Astrocyte of the spinal cord (primary cell): ENCODE measurements at regions not wholly inside any gene's neighbourhood (a gene's known extent, or its start where the extent isn't known, plus 50 kb on each side); places are given as distances from the start of the nearest gene placed in this dataset.

Experiments used
- DNase-seq: peaks from one replicate; pipeline ENCODE4 v3.0.0; 2011; ENCODE audit warnings: low read depth, low spot score
- H3K4me3 ChIP-seq: 2 replicates; pipeline ENCODE4 v1.5.1; 2011; ENCODE audit warnings: low read depth, mild to moderate bottlenecking, low read length, moderate library complexity
- in situ Hi-C: cut with HindIII; loops from 2 replicates; pipeline ENCODE4 v1.10.0; 2017; ENCODE audit warnings: low sequenced_read_pairs
- TF ChIP-seq, protein P1 (sequence below): IDR thresholded peaks from 2 replicates; pipeline ENCODE4 v1.5.1; 2012; ENCODE audit warnings: low read depth, mild to moderate bottlenecking, low read length, inconsistent platforms

DNA sequence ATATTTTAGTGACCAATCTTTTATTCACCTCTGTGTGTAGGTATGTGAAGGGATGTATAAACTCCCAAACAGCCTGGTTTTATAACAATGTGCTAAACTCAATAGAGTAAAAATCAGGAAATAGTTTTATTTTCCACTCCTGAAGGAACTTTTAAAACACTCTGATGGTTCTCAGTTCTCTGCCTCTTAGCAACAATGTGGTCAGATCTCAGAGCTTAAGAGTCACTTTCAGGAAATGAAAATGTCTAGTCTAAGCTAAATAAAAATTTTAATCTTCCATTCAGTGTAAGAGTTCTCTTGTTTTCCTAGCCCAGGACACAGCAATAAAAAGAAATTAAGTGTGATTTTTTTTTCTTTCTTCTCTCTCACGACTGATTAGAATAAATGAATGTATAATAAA is 718.0 kb downstream of the C12orf50 start:
- in situ Hi-C loops, result no loop called here
- H3K4me3 ChIP-seq, result no peak overlapping the region

DNA sequence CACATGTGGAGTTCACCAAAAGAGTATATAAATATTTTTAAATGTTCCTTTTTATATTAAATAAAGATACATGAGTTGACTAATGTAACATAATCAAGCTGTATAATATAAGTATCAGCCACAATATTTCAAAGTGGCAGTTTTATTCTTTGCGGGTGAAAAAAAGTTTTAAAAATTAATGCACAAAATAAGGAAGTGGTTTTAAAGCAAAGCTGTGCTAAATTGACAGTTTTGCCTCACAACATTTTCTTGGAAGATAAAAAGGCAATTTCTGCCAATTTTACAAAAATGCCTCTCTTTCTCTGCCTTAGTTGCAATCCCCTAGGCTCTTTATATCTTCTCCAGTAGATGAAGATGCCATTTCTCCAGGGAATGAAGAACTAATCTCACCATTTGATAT is 719.1 kb downstream of the C12orf50 start:
- TF ChIP-seq, protein P1, sequence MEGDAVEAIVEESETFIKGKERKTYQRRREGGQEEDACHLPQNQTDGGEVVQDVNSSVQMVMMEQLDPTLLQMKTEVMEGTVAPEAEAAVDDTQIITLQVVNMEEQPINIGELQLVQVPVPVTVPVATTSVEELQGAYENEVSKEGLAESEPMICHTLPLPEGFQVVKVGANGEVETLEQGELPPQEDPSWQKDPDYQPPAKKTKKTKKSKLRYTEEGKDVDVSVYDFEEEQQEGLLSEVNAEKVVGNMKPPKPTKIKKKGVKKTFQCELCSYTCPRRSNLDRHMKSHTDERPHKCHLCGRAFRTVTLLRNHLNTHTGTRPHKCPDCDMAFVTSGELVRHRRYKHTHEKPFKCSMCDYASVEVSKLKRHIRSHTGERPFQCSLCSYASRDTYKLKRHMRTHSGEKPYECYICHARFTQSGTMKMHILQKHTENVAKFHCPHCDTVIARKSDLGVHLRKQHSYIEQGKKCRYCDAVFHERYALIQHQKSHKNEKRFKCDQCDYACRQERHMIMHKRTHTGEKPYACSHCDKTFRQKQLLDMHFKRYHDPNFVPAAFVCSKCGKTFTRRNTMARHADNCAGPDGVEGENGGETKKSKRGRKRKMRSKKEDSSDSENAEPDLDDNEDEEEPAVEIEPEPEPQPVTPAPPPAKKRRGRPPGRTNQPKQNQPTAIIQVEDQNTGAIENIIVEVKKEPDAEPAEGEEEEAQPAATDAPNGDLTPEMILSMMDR, result no peak
- H3K4me3 ChIP-seq, result no peak overlapping the region
- DNase-seq, result no peak
- in situ Hi-C loops, result no loop called here

More for the DNA sequence above, 718.0 kb downstream of the C12orf50 start:
- DNase-seq, result peak; percentile 48
- TF ChIP-seq, protein P1, result no peak

DNA sequence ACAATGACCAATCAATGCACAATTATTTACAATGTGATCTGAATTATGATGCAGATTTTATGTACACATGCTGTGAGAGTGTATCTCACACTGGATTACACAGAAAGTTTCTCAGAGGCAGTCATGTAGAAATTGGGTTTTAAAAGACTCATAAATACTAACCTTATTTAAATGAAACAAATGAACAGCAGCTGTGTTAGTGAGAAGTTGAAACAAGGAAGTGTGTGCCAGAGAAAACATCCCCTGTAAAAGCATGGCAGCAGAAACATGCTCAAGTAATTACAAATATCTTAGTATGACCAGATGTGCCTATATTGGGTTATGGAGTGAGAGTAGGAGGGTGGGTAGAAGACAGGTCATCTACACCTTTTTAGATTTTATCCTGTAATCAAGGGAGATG is 723.7 kb downstream of the C12orf50 start:
- TF ChIP-seq, protein P1, result no peak
- no peak overlapping the region for H3K4me3 ChIP-seq
- peak; percentile 35 for DNase-seq

DNA sequence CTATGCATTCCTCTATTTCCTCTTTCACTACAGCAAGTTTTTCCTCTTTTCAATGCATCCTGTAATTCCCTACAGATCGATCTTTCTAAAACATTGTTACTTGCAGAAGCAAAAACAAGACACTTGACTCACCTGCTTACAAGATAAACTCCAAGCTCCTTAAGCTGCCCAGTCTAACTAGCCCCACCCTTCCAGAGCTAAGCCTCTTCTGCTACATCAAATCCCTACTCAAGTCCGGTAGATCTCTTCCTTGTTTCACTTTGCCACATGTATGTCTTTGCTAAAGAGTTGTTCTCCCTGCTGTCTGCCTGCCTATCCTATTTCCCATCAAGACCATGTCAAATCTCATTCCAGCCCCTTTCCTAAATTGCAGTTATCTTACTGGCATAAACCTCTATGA is 724.8 kb downstream of the C12orf50 start:
- TF ChIP-seq, protein P1, result no peak

More for the DNA sequence above, 723.7 kb downstream of the C12orf50 start:
- in situ Hi-C loops, result no loop called here

DNA sequence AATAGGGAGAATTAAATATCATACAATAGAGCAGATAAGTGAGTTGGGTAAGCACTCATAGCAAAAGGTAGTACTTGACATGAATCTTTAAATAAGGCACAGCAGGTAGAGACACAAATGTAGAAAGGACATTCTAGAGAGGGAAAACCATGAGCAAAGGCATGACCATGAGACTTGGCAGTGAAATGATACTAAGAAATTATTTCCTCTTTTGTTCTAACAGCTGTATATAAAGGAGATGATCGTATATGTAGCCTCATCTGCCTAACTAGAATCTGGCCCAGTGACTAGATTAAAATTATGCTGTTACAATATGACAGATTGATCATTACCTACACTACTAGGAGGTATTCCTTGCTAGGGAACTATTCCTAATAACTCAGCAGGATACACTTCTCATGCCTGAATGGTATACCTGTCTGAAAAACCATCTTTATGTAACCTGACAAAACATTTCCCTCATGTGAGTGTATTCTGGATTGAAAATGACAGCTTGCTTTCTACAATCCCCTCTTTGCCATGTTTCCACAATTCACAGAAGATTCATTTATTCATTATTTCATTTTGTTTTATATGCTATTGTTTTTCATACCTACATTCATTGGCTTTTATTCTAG is 725.7 kb downstream of the C12orf50 start:
- in situ Hi-C loops, result no loop called here
- TF ChIP-seq, protein P1, result no peak

More for the DNA sequence above, 724.8 kb downstream of the C12orf50 start:
- in situ Hi-C loops, result no loop called here
- H3K4me3 ChIP-seq, result no peak overlapping the region
- DNase-seq, result no peak

DNA sequence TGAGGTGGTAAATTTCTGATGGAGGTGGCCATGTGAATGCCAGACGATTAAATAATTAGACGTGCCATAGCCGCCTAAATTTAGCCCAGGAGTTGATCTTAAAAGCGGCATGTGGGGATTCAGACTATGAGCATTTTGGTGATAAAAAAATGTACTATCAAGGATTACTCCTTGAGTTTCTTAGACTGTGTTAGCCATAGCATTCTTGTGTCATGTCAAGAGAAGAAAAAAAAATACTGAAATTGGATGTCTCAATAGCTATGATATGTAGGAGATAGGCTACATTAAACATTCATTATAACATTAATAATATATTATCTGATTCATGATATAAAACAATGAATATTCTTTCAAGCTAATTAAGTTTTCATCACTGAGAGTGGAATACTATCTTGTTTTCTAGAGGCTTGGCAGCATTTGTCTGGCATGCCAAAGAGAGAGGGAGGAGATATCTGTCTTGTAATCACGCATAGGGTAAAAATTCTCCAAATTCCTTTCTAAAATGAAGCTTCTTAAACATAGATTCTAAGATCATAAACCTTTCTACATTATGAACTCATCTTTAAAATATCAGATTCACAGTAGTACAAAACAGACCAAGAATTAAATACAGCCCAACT is 727.0 kb downstream of the C12orf50 start:
- in situ Hi-C loops, result no loop called here
- no peak overlapping the region for H3K4me3 ChIP-seq
- DNase-seq, result no peak
- TF ChIP-seq, protein P1, result no peak

More for the DNA sequence above, 725.7 kb downstream of the C12orf50 start:
- DNase-seq, result no peak
- no peak overlapping the region for H3K4me3 ChIP-seq
